Uterus (tissue), 2 donors: ENCODE measurements at regions not wholly inside any gene's neighbourhood (a gene's known extent, or its start where the extent isn't known, plus 50 kb on each side); places are given as distances from the start of the nearest gene placed in this dataset.

ENCODE experiments used
- CTCF ChIP-seq, 4 experiments: fragments of 200-600 bp in 2 of 4; fragments of 450-650 bp in 2 of 4; sonication (generic) in 2 of 4; IDR thresholded peaks; one replicate each; pipeline ENCODE4 v1.5.1; 2016 to 2019; ENCODE audit warnings: antibody characterized with exemption in 4 of 4, mild to moderate bottlenecking in 2 of 4, moderate library complexity in 1 of 4
- POLR2A ChIP-seq, 2 donors: fragments of 450-650 bp; IDR thresholded peaks; one replicate each; pipeline ENCODE4 v1.6.1; 2016; ENCODE audit warnings: antibody characterized with exemption in 2 of 2, mild to moderate bottlenecking in 1 of 2, moderate library complexity in 1 of 2

GRCh38 chr4:187464573-187464972, 531.0 kb upstream of the ZFP42 start:
- TF ChIP-seq CTCF (IDR thresholded peaks at IDR 0.05) (no peak), POLR2A (IDR thresholded peaks at IDR 0.05) (no peak)
